HepG2 (cell line): ENCODE measurements at regions not wholly inside any gene's neighbourhood (a gene's known extent, or its start where the extent isn't known, plus 50 kb on each side); places are given as distances from the start of the nearest gene placed in this dataset.

ENCODE experiments used
- POLR2A ChIP-seq, 2 experiments: IDR thresholded peaks; 2 replicates each; pipeline ENCODE4 v1.6.1; 2011; ENCODE audit warnings: low read depth in 2 of 2, low read length in 2 of 2, mild to moderate bottlenecking in 1 of 2, moderate library complexity in 1 of 2; ENCODE audit not compliant: insufficient read depth in 1 of 2
- RBM22 ChIP-seq: fragments of 200-400 bp; formaldehyde crosslinking; optimal IDR thresholded peaks from 2 replicates; pipeline ENCODE3; 2017; ENCODE audit warnings: mild to moderate bottlenecking, low read length, moderate library complexity
- ZBTB3 ChIP-seq: sonication (generic); formaldehyde crosslinking; IDR thresholded peaks from 2 replicates; pipeline ENCODE4 v1.4.0; 2020; ENCODE audit warnings: low read depth, mild to moderate bottlenecking, moderate library complexity, missing genetic modification reagents, borderline replicate concordance

GRCh38 chr18:54734059-54734458 is 94.2 kb upstream of the RAB27B start:
- TF ChIP-seq POLR2A (IDR thresholded peaks at IDR 0.05; ENCODE audit: insufficient read depth in 1 of 2, low read depth in 2 of 2, low read length in 2 of 2) (no peak), ZBTB3 (CRISPR knock-in tag) (no peak), RBM22 (no peak)
